ENCODE measurements at regions not wholly inside any gene's neighbourhood (a gene's known extent, or its start where the extent isn't known, plus 50 kb on each side); places are given as distances from the start of the nearest gene placed in this dataset.

DNA sequence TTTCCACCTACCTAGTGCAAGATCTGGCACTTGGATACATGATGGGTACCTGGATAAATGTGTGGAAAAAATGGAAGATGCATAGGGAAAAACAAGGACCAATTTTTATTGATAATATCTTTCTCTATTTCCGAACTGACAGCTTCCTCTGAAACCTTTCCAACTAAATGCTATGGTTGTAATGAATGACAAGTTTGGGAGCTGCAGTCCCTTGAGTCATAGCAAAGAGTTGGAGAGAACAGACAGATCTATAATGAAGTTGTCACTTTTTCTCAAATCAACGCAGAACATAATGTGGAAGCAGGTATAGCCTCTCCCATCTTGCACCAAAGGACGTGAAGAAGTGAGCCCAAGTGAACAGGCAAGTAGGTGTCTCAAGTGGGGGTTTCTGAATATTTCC, 296.5 kb upstream of the KAZN start:
- no peak for DNase-seq (ENCODE audit: low spot score)

DNA sequence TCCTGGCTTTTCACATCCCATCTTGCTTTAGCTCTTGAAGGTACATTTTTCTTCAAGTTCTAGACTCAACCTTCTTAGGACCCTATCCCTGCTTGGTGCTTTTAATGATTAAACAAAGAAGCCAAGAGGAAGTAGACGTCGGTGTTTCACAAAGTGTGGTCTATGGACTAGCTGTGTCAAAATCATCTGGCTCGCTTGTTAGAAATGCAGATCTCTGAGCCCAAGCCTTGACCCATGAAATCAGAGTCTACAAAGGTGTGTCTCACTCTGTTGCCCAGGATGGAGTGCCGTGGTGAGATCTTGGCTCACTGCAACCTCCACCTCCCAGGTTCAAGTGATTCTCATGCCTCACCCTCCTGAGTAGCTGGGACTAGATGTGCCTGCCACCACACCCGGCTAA, 295.5 kb upstream of the KAZN start:
- DNase-seq (ENCODE audit: low spot score) = no peak

DNA sequence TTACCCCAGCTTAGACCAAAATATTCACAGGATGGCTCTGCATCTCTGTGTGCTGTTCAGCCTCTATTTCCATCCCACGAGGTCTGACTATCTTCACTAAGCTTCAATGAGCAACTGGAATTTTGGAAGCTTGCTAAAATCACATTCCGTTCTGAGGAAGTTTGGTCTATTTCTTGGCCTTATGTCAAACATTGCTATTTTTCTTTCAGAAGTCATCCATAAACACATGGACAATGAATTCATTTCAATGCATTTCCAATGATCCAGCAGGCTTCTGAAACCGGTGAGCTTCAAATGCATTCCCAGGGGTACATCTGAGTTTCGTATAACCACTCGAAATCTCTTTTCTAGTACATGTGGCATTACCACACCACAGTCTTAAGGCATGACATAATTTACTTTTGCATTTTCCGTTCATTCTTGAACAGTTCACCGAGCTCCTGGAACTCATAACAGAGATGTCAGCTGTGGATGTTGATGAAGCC, 294.1 kb upstream of the KAZN start:
- no peak for DNase-seq (ENCODE audit: low spot score)

DNA sequence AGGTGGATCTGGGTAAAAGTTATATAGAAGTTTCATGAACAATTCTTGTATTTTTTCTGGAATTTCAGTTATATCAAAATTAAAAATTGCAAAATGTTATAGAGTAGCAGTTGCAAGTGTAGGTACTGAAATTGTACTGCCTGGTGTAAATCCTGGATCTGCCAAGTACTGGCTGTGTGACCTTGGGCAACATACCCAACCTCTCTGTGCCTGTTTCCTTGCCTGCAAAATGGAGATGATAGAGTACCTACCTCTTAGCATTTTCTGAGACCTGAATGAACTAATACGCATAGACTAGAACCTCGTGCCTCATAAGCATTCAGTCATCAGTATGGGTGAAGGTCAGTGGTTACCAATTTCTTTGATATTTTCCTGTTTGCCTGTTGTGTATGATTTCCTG, 290.0 kb upstream of the KAZN start:
- no peak for DNase-seq (ENCODE audit: low spot score)

DNA sequence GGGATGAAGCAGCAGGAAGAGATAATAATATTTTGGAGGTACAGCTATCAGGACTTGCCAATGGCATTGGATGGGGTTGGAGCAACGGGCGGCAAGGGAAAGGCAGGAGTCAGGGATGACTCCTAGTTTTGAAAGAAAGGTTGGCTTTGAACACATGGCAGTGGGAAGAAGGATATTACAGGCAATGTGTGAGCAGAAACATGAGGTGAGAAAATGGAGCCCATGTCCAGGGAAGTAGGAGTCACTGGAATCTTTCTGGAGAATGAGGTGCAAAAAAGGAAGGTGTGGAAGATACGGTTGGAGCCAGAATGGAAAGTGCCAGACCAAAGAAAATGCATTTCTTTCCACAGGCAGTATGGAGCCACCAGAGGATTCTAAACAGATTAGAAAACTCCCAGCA, 288.5 kb upstream of the KAZN start:
- DNase-seq (ENCODE audit: low spot score) = no peak

DNA sequence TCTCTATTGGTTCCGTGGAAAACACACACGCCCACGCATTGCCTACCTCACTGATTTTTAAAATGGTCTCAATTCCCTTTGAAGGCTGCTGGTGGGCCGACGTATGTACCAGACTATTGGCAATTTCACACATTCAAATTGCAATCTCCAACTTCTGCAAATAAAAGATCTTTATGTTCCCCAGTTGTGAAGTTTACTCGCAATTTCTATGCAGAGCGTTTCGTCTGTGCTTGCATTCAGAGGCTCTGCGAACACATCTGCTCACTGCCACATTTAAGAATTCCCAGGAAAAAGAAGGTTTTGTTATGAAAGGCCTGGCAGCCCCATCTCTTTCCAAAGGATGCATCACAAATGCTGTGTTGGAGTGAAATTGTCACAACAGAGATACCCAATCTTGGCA, 288.0 kb upstream of the KAZN start:
- DNase-seq (ENCODE audit: low spot score) = peak; percentile 10

DNA sequence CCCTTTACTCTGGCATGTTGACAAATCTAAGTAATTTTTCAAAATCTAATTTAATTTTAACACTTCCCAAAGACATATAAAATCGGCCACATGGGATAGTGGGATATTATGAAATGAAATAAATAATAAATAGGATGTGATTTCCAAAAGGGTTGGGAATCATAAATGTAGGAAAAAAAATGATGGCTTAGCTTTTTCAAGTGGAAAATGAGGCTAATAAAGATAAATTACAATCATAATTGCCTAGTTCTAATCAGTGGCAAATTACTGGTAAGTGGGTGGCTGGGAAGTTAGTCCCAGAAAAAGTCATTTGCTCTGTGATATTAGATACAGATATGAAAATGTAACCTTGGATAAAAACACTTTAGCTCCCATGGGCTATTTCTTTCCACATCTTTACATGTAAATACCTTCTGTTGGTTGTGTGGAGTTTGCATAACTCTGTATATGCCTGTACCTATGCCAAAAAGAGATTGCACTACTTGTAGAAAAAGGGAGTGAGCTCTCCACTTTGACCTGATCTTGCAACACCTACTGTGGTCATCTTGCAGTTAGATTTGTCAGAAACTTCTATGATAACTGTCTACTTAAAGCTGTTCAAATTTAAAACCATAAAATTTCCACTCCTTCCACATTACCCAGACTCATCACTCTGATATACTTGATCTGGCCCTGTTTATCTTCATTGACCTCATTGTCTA, 284.6 kb upstream of the KAZN start:
- DNase-seq (ENCODE audit: low spot score) = no peak

DNA sequence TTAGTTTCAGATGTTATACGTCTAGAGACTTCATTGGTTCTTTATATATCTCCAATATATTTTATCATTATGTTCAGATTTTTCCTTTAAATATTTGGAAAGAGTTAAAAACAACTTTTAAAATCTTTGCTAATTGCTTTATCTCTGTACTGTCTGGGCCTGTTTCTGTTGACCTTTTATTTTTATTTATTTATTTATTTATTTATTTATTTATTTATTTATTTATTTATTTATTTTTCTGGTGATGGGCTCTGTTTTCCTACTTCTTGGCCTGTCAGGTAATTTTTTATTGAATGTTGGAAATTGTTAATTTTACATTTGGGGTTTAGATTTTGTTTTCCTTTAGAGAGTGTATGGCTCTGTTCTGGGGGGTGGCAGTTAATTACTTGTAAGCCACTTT, 279.7 kb upstream of the KAZN start:
- no peak for DNase-seq (ENCODE audit: low spot score)

DNA sequence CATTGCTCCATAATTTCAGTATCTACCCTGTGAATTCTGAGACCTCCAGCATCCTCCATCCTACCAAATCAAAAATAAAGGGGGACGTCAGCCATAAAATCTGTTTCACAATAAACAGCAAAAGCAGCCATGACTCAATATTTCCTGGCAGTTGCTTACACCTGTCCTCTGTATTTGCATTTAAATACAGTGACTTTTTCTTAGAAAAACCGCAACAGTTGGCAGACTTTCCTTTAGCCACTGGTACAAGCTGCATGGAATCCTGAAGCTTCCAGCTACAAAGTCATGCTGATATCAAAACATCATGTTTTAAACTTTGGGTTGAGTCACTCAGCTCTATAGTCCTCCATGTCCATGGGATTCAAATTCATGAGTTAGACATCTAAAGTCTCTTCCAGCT, 278.0 kb upstream of the KAZN start:
- DNase-seq (ENCODE audit: low spot score) = no peak

DNA sequence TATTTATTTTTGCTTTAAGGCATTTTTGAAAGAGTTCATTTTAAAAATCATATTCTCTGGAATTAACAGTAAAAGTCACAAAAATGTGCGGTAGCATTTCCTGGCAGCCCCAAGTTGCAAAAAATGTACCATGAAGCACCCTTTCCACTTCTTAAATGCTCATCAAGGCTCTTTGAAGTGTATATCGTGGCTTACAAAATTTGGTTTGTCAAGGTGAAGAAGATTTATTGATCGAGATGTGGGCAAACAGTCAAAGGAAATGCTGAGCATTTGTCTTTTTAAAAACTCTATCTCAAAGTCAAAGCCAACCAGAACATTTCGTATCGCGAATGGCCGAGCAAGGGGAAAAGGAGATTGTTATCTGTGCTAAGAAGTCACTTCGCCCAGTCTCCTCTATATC, 277.5 kb upstream of the KAZN start:
- no peak for DNase-seq (ENCODE audit: low spot score)

DNA sequence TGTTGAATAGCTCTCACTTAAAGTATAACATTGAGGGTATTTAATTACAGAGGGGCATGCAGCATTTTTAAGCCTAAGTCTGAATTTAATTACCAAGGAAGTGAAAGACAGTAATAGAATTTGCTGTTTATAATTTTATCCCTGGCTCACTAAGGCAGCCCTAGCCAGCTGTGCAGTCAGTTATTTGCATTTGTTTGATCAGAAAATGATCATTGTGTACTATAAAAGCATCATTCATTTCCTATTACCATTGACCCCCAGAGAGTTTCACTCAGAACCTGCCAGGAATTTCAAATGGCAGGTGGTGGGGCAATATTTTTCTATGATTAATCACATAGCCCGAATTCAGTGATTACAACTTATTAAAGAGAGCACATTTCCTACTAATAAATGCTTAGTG, 277.1 kb upstream of the KAZN start:
- DNase-seq (ENCODE audit: low spot score) = no peak

DNA sequence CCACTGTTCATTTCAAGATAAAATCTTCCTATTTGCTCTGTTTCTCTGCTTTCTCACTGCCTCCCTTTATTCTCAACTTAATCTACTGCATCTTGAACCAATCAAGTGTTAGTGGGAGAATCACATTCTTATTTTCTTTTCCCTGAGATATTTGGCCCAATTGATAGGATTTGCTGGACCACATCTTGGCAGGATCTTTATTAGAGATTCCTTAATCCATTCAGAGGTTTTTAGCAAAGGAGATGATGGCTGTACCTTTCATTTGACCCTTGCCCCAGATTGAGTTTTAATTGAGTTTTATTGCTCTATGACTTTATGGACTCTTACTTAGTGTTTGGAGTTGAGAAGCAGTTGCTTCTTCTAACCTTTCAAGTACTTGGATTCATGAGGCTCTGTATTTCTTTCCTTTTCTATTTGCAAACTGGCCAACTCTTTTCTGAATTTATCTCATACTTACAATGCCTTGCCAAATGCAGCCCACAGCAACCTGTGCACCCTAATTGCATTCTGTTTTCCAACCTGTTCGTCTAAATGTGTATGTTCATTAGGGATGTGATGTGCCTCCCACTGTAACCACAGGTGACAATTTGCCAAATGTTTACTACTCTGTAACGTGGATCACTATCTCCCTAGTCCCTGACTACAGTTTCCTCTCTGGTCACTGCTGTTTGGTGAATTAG, 274.8 kb upstream of the KAZN start:
- DNase-seq (ENCODE audit: low spot score) = no peak

DNA sequence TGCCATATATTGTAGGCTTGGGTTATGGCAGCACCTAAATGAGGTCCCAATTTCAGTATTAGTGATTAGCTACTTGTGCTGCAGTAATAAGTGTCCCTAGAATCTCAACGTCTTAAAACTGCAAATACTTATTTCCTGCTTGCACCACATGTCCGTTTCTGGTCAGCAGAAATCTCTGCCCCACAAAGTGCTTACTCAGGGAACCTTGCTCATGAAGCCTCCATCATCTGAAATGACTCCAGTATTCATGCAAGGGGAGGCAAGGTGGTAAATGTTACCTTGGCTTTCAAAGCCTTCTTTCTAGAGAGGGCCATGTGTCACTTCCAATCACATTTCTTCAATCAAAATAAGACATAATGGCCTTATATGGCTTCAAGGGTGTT, 274.2 kb upstream of the KAZN start:
- no peak for DNase-seq (ENCODE audit: low spot score)

DNA sequence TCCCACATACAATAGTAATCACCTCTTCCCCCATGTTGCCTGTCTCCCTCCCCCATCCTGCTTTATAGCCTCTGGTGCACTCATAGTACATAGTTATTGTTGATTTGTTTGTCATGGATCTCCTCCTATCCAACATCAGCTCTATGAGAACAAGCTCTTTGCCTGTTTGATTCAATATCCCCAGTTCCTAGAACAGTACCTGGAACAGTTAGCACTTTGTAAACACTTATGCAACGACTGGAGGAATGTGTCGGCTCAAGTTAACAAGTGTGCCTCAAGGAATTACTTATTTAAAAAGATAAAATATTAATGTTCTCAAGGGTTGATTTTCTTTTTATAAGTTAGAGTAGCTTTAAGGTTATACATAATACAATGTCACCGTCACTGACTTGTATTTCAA, 271.6 kb upstream of the KAZN start:
- DNase-seq (ENCODE audit: low spot score) = no peak

DNA sequence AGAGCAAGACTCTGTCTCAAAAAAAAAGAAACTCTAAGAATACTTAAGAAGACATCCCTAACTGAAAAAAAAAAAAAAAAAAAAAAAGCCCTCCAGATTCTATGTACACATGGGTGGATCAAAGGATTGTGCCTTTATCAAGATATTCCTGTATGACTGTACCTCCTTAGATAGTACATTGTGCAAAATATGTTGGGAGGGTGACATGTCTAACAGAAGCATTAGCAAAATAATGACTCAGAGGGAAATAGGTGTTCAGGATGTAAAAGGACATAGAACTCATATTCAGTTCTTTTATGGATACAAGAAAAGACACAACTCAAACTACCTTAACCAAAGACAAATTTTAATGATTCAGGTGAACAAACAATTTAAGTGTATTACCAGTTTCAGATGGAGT, 269.8 kb upstream of the KAZN start:
- DNase-seq (ENCODE audit: low spot score) = no peak

DNA sequence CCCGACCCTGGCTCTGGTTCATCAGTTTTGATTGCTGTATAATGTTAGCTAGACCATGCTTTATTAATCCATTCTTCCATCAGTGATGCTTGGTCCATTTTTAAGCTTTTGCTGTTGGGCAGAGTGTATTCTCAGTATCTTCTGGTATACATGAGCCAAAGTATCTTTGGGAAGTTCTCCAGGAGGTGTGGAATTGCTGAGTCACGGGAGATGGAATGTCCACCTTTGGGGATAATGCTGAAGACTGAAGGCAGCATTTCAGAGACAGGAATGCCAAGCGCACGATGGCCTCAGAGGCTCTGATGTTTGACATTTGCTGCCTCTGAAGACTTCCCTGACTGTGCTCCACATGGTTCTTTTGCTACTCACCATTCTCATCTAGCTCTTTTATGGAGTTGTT, 266.3 kb upstream of the KAZN start:
- DNase-seq (ENCODE audit: low spot score) = no peak

DNA sequence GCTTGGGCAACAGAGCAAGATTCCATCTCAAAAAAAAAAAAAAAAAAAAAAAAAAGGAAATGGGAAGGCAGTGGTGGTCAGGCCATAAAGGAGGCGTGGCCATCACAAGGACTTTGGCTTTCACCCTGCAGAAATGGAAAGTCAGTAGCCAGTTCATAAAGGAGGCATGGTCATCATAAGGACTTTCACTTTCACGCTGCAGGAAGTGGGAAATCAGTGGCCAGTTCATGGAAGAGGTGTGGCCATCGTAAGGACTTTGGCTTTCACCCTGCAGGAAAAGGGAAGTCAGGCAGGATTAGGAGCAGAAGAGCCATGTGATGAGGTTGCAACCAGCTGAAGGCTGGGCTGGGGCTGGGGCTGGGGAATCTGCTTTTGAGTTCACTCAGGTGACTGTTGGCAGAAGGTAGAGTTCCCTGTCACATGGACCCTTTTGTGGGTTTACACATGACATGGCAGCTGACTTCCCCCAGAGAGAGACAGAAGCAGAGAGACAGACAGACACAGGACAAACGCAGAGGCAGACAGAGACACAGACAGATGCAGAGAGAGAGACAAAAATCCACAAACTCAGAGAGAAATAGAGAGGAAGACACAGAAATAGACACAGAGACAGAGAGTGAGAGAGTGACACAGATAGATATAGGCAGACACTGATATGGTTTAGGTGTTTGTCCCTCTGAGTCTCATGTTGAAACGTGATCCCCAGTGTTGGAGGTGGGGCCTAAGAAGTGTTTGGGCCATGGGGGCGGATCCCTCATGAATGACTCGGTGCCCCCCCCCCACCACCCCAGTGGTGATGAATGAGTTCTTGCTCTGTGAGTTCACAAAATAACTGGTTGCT, 263.9 kb upstream of the KAZN start:
- DNase-seq (ENCODE audit: low spot score) = no peak

DNA sequence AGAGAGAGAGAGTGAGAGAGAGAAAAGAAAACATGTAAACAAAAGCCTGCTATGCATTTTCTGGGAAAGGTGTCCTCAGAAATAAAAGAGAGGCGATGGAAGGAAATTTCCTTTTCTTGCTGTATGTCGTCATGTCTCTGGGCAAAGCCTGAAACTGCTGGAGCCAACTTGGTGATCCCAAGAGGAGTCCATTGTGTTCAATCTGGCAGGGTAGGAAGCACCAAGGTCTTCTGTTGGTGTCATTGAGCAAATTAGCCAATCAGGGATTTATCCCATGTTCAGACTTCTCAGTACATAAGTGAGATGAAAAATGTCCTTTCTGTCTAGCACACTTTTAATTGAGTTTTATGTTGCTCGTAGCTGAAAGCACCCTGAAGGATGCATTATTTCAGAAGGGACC, 260.0 kb upstream of the KAZN start:
- DNase-seq (ENCODE audit: low spot score) = no peak

DNA sequence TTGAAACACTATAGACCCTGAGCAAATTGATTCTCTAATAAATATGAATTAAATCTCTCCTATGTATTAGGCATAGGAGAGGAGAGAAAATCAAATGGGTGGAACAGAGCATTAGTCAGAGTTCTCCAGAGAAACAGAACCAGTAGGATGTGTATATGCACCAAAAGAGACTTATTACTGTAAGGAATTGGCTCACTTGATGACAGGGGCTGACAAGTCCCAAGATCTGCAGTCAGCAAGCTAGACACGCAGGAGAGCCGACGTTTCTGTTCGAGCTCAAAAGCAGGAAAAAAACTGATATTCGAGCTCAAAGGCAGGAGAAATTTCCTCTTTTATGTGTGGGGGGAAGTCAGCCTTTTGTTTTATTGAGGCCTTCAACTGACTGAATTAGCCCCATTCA, 259.2 kb upstream of the KAZN start:
- DNase-seq (ENCODE audit: low spot score) = no peak

DNA sequence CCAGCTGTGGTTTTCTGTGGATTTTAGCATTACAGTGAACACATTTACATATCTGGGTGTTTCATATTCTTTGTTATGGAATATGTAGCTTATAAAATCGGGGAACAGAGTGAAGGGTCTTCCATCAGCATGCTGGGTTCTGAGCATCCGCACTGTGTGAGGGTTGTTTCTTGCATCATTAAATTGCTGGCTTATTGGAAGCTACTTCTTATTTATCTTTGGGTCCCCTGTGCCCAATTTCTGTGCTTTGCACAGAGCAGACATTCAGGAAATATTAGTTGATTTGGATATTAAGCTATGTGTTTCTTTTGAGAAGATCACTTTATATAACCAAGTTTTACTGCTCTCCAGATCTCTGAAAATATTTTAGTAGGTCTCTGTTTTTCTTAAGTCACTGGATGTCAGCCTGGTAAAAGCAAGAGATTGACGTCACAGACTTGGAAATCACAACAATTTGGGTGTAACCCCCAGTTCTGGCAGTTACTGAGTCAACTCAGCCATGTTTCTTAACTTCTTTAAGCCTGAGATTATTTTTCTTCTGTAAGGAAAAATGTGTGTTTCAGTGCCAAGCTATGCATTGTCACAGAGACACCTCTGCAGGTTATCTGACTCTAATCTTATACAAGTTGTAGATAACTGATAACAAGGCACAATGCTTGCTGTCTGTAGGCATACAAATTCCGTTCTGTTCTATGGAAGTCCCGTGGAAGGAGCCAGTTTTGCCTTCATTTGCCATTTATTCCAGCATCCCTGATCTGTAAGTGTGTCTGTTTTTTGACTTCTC, 258.3 kb upstream of the KAZN start:
- DNase-seq (ENCODE audit: low spot score) = no peak

DNA sequence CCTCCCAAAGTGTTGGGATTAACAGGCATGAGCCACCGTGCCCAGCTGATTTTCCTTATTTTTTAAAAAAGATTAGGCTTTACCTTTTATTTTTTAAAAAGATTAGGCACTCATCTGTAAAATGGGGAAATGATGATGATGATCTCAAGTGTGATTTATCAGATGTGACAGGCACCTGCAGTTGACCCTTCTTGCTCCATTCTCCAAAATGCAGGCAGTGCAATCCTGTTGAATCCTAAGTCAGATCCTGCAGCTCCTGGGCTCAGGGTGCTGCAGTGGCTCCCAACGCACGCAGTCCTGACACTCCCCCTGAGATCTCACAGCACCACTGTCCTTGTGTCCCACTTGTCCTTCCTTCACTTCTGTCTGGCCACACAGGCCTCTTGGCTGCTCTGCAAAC, 257.3 kb upstream of the KAZN start:
- no peak for DNase-seq (ENCODE audit: low spot score)

DNA sequence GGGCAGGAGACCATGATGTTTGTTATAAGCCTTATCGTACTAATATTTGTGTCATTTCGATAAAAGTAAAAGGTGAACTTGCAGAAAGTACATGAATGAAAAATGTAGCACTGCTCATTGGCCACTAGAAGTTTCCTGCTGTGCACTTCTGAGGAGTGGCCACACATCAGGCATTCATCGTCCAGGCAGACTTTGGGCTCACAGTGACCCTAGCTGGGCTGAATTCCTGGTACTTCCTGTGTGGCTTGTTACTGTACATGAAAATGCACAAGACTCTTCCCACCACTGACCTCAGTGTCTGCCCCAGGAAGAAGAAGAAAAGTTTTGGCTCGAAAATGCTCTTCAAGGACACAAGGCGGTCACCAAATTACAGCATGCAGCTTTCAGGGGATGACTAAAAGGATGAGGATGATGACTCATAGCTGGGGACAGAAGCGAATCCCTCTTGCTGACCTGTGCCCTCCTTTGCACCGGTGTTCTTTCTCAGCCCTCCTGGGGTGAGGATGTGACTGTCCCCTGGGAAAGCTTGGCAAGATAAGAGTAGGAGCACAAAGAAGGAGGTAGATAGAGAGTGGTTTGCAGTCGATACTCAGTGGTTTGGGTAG, 252.4 kb upstream of the KAZN start:
- no peak for DNase-seq (ENCODE audit: low spot score)

All from globus pallidus (tissue), 1 donor.